Vagina (tissue), 2 donors: ENCODE measurements at regions not wholly inside any gene's neighbourhood (a gene's known extent, or its start where the extent isn't known, plus 50 kb on each side); places are given as distances from the start of the nearest gene placed in this dataset.

ENCODE experiments used
- POLR2A ChIP-seq, 2 donors: fragments of 450-650 bp; IDR thresholded peaks; one replicate each; pipeline ENCODE4 v1.6.1; 2017; ENCODE audit warnings: antibody characterized with exemption in 2 of 2, mild to moderate bottlenecking in 2 of 2, moderate library complexity in 2 of 2
- TF ChIP-seq, protein P1 (sequence below), 3 experiments: fragments of 450-650 bp in 2 of 3; fragments of 200-600 bp in 1 of 3; sonication (generic) in 1 of 3; IDR thresholded peaks; one replicate each; pipeline ENCODE4 v1.5.1; 2017 to 2019; ENCODE audit warnings: antibody characterized with exemption in 3 of 3, mild to moderate bottlenecking in 2 of 3, moderate library complexity in 2 of 3

DNA sequence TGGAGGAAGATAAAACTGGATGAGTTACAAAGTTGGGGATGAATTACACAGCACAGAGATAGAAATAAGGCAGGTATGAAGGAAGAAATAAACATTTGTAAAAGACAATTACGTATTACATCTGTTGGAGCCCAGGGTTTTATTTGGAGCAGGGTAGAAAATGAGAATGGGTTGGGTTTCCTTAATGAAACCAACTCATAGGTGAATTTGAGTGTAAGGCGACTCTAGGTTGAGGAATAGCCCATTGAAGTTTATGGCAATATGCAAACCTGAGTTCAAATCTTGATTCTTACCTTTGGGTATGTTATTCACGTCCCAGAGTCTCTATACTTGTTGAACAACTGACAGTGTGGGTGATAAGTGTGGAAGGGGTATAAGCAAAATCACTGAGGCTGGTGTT is 422.3 kb upstream of the WWC1 start:
- no peak for TF ChIP-seq POLR2A (IDR thresholded peaks at IDR 0.05)
- TF ChIP-seq, protein P1, sequence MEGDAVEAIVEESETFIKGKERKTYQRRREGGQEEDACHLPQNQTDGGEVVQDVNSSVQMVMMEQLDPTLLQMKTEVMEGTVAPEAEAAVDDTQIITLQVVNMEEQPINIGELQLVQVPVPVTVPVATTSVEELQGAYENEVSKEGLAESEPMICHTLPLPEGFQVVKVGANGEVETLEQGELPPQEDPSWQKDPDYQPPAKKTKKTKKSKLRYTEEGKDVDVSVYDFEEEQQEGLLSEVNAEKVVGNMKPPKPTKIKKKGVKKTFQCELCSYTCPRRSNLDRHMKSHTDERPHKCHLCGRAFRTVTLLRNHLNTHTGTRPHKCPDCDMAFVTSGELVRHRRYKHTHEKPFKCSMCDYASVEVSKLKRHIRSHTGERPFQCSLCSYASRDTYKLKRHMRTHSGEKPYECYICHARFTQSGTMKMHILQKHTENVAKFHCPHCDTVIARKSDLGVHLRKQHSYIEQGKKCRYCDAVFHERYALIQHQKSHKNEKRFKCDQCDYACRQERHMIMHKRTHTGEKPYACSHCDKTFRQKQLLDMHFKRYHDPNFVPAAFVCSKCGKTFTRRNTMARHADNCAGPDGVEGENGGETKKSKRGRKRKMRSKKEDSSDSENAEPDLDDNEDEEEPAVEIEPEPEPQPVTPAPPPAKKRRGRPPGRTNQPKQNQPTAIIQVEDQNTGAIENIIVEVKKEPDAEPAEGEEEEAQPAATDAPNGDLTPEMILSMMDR (IDR thresholded peaks at IDR 0.05), result no peak
